A549 (cell line): ENCODE measurements at regions not wholly inside any gene's neighbourhood (a gene's known extent, or its start where the extent isn't known, plus 50 kb on each side); places are given as distances from the start of the nearest gene placed in this dataset.

Experiments used
- CEBPB ChIP-seq, 2 experiments: fragments of >200 bp in 1 of 2; sonication (Bioruptor Twin) in 1 of 2; formaldehyde crosslinking in 1 of 2; IDR thresholded peaks; 2 replicates each; pipeline ENCODE4 v1.6.1; 2012 to 2016
- EHMT2 ChIP-seq: fragments of 200-600 bp; sonication (generic); IDR thresholded peaks from 2 replicates; pipeline ENCODE4 v1.6.1; 2016; ENCODE audit warnings: antibody characterized with exemption, low read depth, mild to moderate bottlenecking, moderate library complexity
- HOXA7 ChIP-seq: fragments of 250-450 bp; sonication (Bioruptor Pico); IDR thresholded peaks from 2 replicates; pipeline ENCODE4 v1.5.0; 2020; ENCODE audit warnings: mild to moderate bottlenecking, moderate library complexity
- MAFK ChIP-seq: fragments of 450-650 bp; IDR thresholded peaks from 2 replicates; pipeline ENCODE4 v1.6.1; 2014; ENCODE audit not compliant: partially characterized antibody
- POLR2A ChIP-seq: IDR thresholded peaks from 2 replicates; pipeline ENCODE4 v1.6.1; 2012; ENCODE audit warnings: mild to moderate bottlenecking, low read length
- ZNF302 ChIP-seq: fragments of 250-450 bp; sonication (Bioruptor Pico); IDR thresholded peaks from 2 replicates; pipeline ENCODE4 v1.9.0; 2021; ENCODE audit warnings: inconsistent platforms, mild to moderate bottlenecking, moderate library complexity
- TF ChIP-seq, protein P1 (sequence below): fragments of >200 bp; sonication (Bioruptor Twin); formaldehyde crosslinking; IDR thresholded peaks from 3 replicates; pipeline ENCODE4 v1.5.1; 2016
- TF ChIP-seq, protein P2 (sequence below): IDR thresholded peaks from 2 replicates; pipeline ENCODE4 v1.6.1; 2012

DNA sequence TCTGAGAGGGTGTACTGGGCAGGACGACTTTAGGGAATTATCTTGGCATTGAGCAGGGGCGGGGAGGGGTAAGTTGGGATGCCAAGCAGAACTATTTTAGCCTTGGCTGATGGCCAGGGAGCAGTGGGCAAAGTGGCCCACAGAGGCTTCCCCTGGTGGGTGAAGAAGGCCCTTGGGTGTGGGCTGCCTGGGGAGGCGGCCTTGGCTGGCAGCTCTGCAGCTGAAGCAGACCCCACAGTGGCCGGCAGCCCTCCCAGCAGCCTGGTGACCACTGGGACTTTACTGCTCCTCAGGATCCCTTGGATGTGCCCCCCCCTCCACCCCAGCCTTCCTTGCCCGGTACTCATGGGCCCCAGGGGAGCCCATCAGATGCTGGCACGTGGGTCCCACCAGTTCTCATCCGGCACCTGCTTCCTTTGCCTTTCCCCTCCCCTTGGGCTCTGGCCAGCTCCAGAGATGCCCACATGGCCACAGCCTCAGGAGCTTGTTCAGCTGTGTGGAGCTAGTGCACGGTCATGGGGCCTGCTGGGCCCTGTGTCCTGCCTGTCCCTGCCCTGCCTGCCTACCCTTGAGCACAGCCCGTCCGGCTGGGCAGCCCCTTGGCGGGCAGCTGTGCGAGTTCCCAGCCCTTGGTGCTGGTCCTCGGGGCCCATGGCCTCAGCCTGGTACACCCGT is 122.1 kb upstream of the HS6ST1 start:
- TF ChIP-seq, protein P1, sequence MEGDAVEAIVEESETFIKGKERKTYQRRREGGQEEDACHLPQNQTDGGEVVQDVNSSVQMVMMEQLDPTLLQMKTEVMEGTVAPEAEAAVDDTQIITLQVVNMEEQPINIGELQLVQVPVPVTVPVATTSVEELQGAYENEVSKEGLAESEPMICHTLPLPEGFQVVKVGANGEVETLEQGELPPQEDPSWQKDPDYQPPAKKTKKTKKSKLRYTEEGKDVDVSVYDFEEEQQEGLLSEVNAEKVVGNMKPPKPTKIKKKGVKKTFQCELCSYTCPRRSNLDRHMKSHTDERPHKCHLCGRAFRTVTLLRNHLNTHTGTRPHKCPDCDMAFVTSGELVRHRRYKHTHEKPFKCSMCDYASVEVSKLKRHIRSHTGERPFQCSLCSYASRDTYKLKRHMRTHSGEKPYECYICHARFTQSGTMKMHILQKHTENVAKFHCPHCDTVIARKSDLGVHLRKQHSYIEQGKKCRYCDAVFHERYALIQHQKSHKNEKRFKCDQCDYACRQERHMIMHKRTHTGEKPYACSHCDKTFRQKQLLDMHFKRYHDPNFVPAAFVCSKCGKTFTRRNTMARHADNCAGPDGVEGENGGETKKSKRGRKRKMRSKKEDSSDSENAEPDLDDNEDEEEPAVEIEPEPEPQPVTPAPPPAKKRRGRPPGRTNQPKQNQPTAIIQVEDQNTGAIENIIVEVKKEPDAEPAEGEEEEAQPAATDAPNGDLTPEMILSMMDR, result no peak
- no peak for TF ChIP-seq HOXA7 (CRISPR knock-in tag)
- no peak for TF ChIP-seq ZNF302 (CRISPR knock-in tag)
- TF ChIP-seq POLR2A, result no peak
- TF ChIP-seq, protein P2, sequence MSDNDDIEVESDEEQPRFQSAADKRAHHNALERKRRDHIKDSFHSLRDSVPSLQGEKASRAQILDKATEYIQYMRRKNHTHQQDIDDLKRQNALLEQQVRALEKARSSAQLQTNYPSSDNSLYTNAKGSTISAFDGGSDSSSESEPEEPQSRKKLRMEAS, result no peak
- no peak for TF ChIP-seq MAFK
- no peak for TF ChIP-seq CEBPB (IDR thresholded peaks at IDR 0.05)
- no peak for TF ChIP-seq EHMT2
